ENCODE measurements at regions not wholly inside any gene's neighbourhood (a gene's known extent, or its start where the extent isn't known, plus 50 kb on each side); places are given as distances from the start of the nearest gene placed in this dataset.

GRCh38 chr15:60264088-60264487 is 133.7 kb downstream of the ANXA2 start:
- TF ChIP-seq CREB1 (CRISPR knock-in tag; IDR thresholded peaks at IDR 0.05; ENCODE audit: low read depth) = no peak
- TF ChIP-seq STAT1 (IDR thresholded peaks at IDR 0.05; ENCODE audit: unreplicated experiment) = no peak
- TF ChIP-seq CTCF (conservative IDR thresholded peaks at IDR 0.05; ENCODE audit: low read depth in 2 of 2) = no peak
- no peak for TF ChIP-seq POLR2AphosphoS5 (IDR thresholded peaks at IDR 0.05; ENCODE audit: low read depth)
- TF ChIP-seq REST (IDR thresholded peaks at IDR 0.05; ENCODE audit: unreplicated experiment) = no peak
- no peak for TF ChIP-seq EZH2phosphoT487 (IDR thresholded peaks at IDR 0.05; ENCODE audit: unreplicated experiment)
- TF ChIP-seq EZH2 (IDR thresholded peaks at IDR 0.05; ENCODE audit: low read depth, unreplicated experiment) = no peak
